H1 (cell line): ENCODE measurements at regions not wholly inside any gene's neighbourhood (a gene's known extent, or its start where the extent isn't known, plus 50 kb on each side); places are given as distances from the start of the nearest gene placed in this dataset.

Source experiments
- CTCF ChIA-PET: fragments of 300-600 bp; sonication (Branson Sonifier 250); formaldehyde crosslinking; loops from one replicate; lab custom pipeline; 2021; ENCODE audit not compliant: partially characterized antibody; lab: Charles Lee
- POLR2A ChIA-PET: fragments of 300-600 bp; sonication (Branson Sonifier 250); formaldehyde crosslinking; loops from one replicate; lab custom pipeline; 2021; ENCODE audit warnings: inconsistent platforms; ENCODE audit not compliant: partially characterized antibody; lab: Charles Lee
- DNase-seq, 2 experiments: peaks; one replicate each; pipeline versions ENCODE4 v3.0.0 to v3.0.0-alpha.2; 2010 to 2022; ENCODE audit warnings: low spot score in 2 of 2, low read depth in 1 of 2, mixed read lengths in 1 of 2
- FAIRE-seq: peaks from 2 replicates; lab custom pipeline; 2011; peaks lifted over from hg19 to GRCh38; lab: Jason Lieb, UNC
- H2AFZ ChIP-seq: 2 replicates; pipeline ENCODE4 v1.8.1; 2012; ENCODE audit warnings: low read length, inconsistent platforms
- H2AK5ac ChIP-seq: 2 replicates; pipeline ENCODE4 v1.6.1; 2013; ENCODE audit warnings: low read depth, low read length
- H2BK120ac ChIP-seq: replicated peaks from 2 replicates; pipeline ENCODE3; 2013; ENCODE audit warnings: low read depth, low read length, inconsistent platforms
- H2BK12ac ChIP-seq: 2 replicates; pipeline ENCODE4 v1.6.1; 2013; ENCODE audit warnings: low read depth, low read length
- H2BK15ac ChIP-seq: 2 replicates; pipeline ENCODE4 v1.6.1; 2013; ENCODE audit warnings: low read length
- H2BK20ac ChIP-seq: 2 replicates; pipeline ENCODE4 v1.6.1; 2013; ENCODE audit warnings: low read length
- H2BK5ac ChIP-seq: 2 replicates; pipeline ENCODE4 v1.6.1; 2013; ENCODE audit warnings: low read depth, low read length
- H3K14ac ChIP-seq: 2 replicates; pipeline ENCODE4 v1.6.1; 2013; ENCODE audit warnings: inconsistent platforms; ENCODE audit not compliant: insufficient read length
- H3K18ac ChIP-seq: 2 replicates; pipeline ENCODE4 v1.6.1; 2013; ENCODE audit warnings: low read length; ENCODE audit errors: extremely low read depth
- H3K23ac ChIP-seq: 2 replicates; pipeline ENCODE4 v1.6.1; 2013; ENCODE audit warnings: inconsistent platforms; ENCODE audit not compliant: insufficient read length
- H3K23me2 ChIP-seq: 2 replicates; pipeline ENCODE4 v1.6.1; 2013; ENCODE audit warnings: low read depth, low read length
- H3K27ac ChIP-seq: 2 replicates; pipeline ENCODE4 v1.6.1; 2011; ENCODE audit warnings: low read depth, low read length, inconsistent platforms
- H3K27me3 ChIP-seq, 4 experiments: replicated peaks in 1 of 4; 1 replicate in 1 of 4; 2 replicates in 3 of 4; pipeline versions ENCODE4 v1.6.1 to v1.8.1; 2011 to 2013; ENCODE audit warnings: low read length in 3 of 4, mild to moderate bottlenecking in 3 of 4, inconsistent platforms in 2 of 4, mixed read lengths in 2 of 4, moderate library complexity in 1 of 4; ENCODE audit not compliant: control insufficient read depth in 3 of 4, insufficient read depth in 3 of 4; ENCODE audit errors: extremely low read depth in 1 of 4
- H3K36me3 ChIP-seq, 4 experiments: 2 replicates each; pipeline versions ENCODE4 v1.6.1 to v1.8.1; 2011 to 2013; ENCODE audit warnings: mild to moderate bottlenecking in 4 of 4, low read length in 3 of 4, moderate library complexity in 2 of 4, control low read depth in 1 of 4, inconsistent platforms in 1 of 4; ENCODE audit not compliant: insufficient read depth in 4 of 4, control insufficient read depth in 2 of 4
- H3K4ac ChIP-seq: replicated peaks from 2 replicates; pipeline ENCODE3; 2013; ENCODE audit warnings: low read length, low read depth, mixed read lengths, inconsistent platforms; ENCODE audit not compliant: insufficient read length
- H3K4me1 ChIP-seq, 4 experiments: replicated peaks in 1 of 4; 1 replicate in 1 of 4; 2 replicates in 3 of 4; pipeline versions ENCODE4 v1.6.1 to v1.8.1; 2011 to 2013; ENCODE audit warnings: low read length in 3 of 4, inconsistent platforms in 2 of 4, mixed read lengths in 1 of 4; ENCODE audit not compliant: insufficient read depth in 4 of 4, control insufficient read depth in 3 of 4
- H3K4me2 ChIP-seq, 2 experiments: 2 replicates each; pipeline versions ENCODE4 v1.6.1 to v1.8.1; 2011 to 2013; ENCODE audit warnings: low read depth in 2 of 2, low read length in 2 of 2, control low read depth in 1 of 2, inconsistent platforms in 1 of 2, mild to moderate bottlenecking in 1 of 2; ENCODE audit not compliant: insufficient read depth in 1 of 2
- H3K4me3 ChIP-seq, 4 experiments: fragments of 200-600, 300-600 bp in 1 of 4; sonication (generic), shearing (Covaris generic), sonication (Bioruptor Twin) in 1 of 4; 2 replicates each; pipeline versions ENCODE4 v1.5.1 to v1.8.1; 2011 to 2016; ENCODE audit warnings: low read length in 4 of 4, low read depth in 3 of 4, control low read depth in 2 of 4, inconsistent platforms in 2 of 4, mild to moderate bottlenecking in 2 of 4, mixed read lengths in 1 of 4, moderate library complexity in 1 of 4; ENCODE audit not compliant: insufficient read depth in 2 of 4; ENCODE audit errors: extremely low read depth in 1 of 4
- H3K56ac ChIP-seq: replicated peaks from 2 replicates; pipeline ENCODE3; 2013; ENCODE audit warnings: low read depth, mild to moderate bottlenecking, mixed read lengths, low read length, inconsistent platforms; ENCODE audit not compliant: insufficient read length
- H3K79me1 ChIP-seq: 2 replicates; pipeline ENCODE4 v1.6.1; 2013; ENCODE audit warnings: low read depth, low read length, control low read depth
- H3K79me2 ChIP-seq, 2 experiments: 2 replicates each; pipeline versions ENCODE4 v1.6.1 to v1.8.1; 2012 to 2013; ENCODE audit warnings: low read length in 2 of 2, mild to moderate bottlenecking in 2 of 2, inconsistent platforms in 1 of 2; ENCODE audit not compliant: insufficient read depth in 2 of 2, control insufficient read depth in 1 of 2
- H3K9ac ChIP-seq, 4 experiments: replicated peaks in 1 of 4; 1 replicate in 1 of 4; 2 replicates in 3 of 4; pipeline versions ENCODE4 v1.6.1 to v1.8.1; 2011 to 2013; ENCODE audit warnings: low read depth in 3 of 4, low read length in 3 of 4, control low read depth in 2 of 4, mild to moderate bottlenecking in 2 of 4, moderate library complexity in 2 of 4, inconsistent platforms in 1 of 4; ENCODE audit errors: extremely low read depth in 1 of 4
- H3K9me3 ChIP-seq, 2 experiments: 2 replicates each; pipeline versions ENCODE4 v1.6.1 to v1.8.1; 2012 to 2013; ENCODE audit warnings: mild to moderate bottlenecking in 2 of 2, moderate library complexity in 2 of 2, control low read depth in 1 of 2, inconsistent platforms in 1 of 2, low read depth in 1 of 2, low read length in 1 of 2, mixed read lengths in 1 of 2; ENCODE audit not compliant: insufficient read depth in 2 of 2
- H4K20me1 ChIP-seq, 2 experiments: replicated peaks in 1 of 2; 2 replicates each; pipeline versions ENCODE3 to v1.8.1; 2011 to 2013; ENCODE audit warnings: inconsistent platforms in 2 of 2, low read length in 2 of 2, mild to moderate bottlenecking in 1 of 2; ENCODE audit not compliant: insufficient read depth in 2 of 2, control insufficient read depth in 1 of 2
- H4K5ac ChIP-seq: 2 replicates; pipeline ENCODE4 v1.6.1; 2013; ENCODE audit warnings: low read length, low read depth, mixed read lengths, inconsistent platforms; ENCODE audit not compliant: insufficient read length
- H4K8ac ChIP-seq: 2 replicates; pipeline ENCODE4 v1.8.0; 2013; ENCODE audit warnings: mild to moderate bottlenecking, moderate library complexity, low read length, inconsistent platforms; ENCODE audit not compliant: insufficient read depth; ENCODE audit errors: extremely low read depth
- H4K91ac ChIP-seq: replicated peaks from 2 replicates; pipeline ENCODE3; 2013; ENCODE audit warnings: low read length, mixed read lengths, inconsistent platforms; ENCODE audit not compliant: insufficient read length
- ASH2L ChIP-seq: fragments of 200-600, 300-600 bp; sonication (generic); IDR thresholded peaks from one replicate; pipeline ENCODE4 v1.7.1; 2017; ENCODE audit warnings: low read length
- ATF2 ChIP-seq: IDR thresholded peaks from 2 replicates; pipeline ENCODE4 v1.6.1; 2012; ENCODE audit warnings: low read length, inconsistent platforms
- CEBPB ChIP-seq: IDR thresholded peaks from 2 replicates; pipeline ENCODE4 v1.6.1; 2012; ENCODE audit warnings: low read depth, low read length
- CREB1 ChIP-seq: IDR thresholded peaks from 2 replicates; pipeline ENCODE4 v1.6.1; 2012; ENCODE audit warnings: inconsistent platforms
- HDAC2 ChIP-seq, 2 experiments: fragments of 300-600 bp in 1 of 2; sonication (generic) in 1 of 2; IDR thresholded peaks; 2 replicates each; pipeline ENCODE4 v1.6.1; 2011 to 2012; ENCODE audit warnings: low read depth in 2 of 2, low read length in 2 of 2, mild to moderate bottlenecking in 2 of 2, moderate library complexity in 2 of 2, borderline replicate concordance in 1 of 2, inconsistent platforms in 1 of 2
- MAX ChIP-seq: IDR thresholded peaks from 2 replicates; pipeline ENCODE4 v1.6.1; 2012; ENCODE audit warnings: inconsistent platforms
- NRF1 ChIP-seq: IDR thresholded peaks from 2 replicates; pipeline ENCODE4 v1.6.1; 2011; ENCODE audit warnings: mild to moderate bottlenecking, low read depth, low read length, improper control_type of control experiment
- PHF8 ChIP-seq: fragments of 200-600 bp; sonication (generic); conservative IDR thresholded peaks from 2 replicates; pipeline ENCODE4 v1.7.1; 2012; ENCODE audit warnings: low read depth, mild to moderate bottlenecking, inconsistent platforms, low read length, moderate library complexity
- POLR2A ChIP-seq, 2 experiments: IDR thresholded peaks; 1 replicate in 1 of 2; 2 replicates in 1 of 2; pipeline ENCODE4 v1.6.1; 2011; ENCODE audit warnings: low read depth in 2 of 2, low read length in 2 of 2, mild to moderate bottlenecking in 2 of 2; ENCODE audit errors: control extremely low read depth in 1 of 2
- SP4 ChIP-seq: IDR thresholded peaks from 2 replicates; pipeline ENCODE4 v1.6.1; 2012; ENCODE audit warnings: low read length, inconsistent platforms
- SUZ12 ChIP-seq: fragments of 200-600 bp; sonication (generic); IDR thresholded peaks from 2 replicates; pipeline ENCODE4 v1.6.1; 2012; ENCODE audit warnings: mild to moderate bottlenecking, inconsistent platforms, low read length, moderate library complexity, mixed read lengths
- TAF1 ChIP-seq: IDR thresholded peaks from 2 replicates; pipeline ENCODE4 v1.6.1; 2011; ENCODE audit warnings: mild to moderate bottlenecking, low read depth, low read length
- TCF12 ChIP-seq: IDR thresholded peaks from 2 replicates; pipeline ENCODE4 v1.6.1; 2011; ENCODE audit warnings: low read depth, mild to moderate bottlenecking, low read length
- YY1 ChIP-seq: IDR thresholded peaks from 2 replicates; pipeline ENCODE4 v1.6.1; 2011; ENCODE audit warnings: low read depth, mild to moderate bottlenecking, low read length
- WGBS, 2 experiments: shearing (Covaris generic) in 1 of 2; methylation state at CpG; one replicate each; pipeline versions ENCODE4 v1.1.6 to v1.1.7; 2013 to 2015; ENCODE audit warnings: low lambda C conversion rate in 2 of 2, mixed read lengths in 2 of 2, inconsistent platforms in 1 of 2, low coverage in 1 of 2, missing lambda C conversion rate in 1 of 2; ENCODE audit not compliant: insufficient replicate concordance in 2 of 2, insufficient coverage in 1 of 2, insufficient read length in 1 of 2; ENCODE audit errors: extremely low coverage in 1 of 2, missing lambda C conversion rate in 1 of 2; 5-methylcytosine and 5-hydroxymethylcytosine counted together

GRCh38 chr9:109997682-109998081, 210.3 kb downstream of the C9orf152 start:
- no peaks in the 10 kb centered on the region for H3K27me3 ChIP-seq
- H2BK12ac ChIP-seq, result no peak overlapping the region
- no peak overlapping the region for H2BK20ac ChIP-seq
- H3K36me3 ChIP-seq, result no peaks in the 10 kb centered on the region; a peak in 1 of 8 replicates
- H3K14ac ChIP-seq, result no peak overlapping the region
- no peak overlapping the region for H2BK15ac ChIP-seq
- POLR2A ChIA-PET, result interaction anchor here (1.1 kb wide), 1 partner anchor 50 kb away, joined by 4 read pairs; no protein-coding TSS in a partner anchor
- H3K4me1 ChIP-seq, result no peaks in the 10 kb centered on the region
- DNase-seq (no peak), FAIRE-seq (no peak)
- no peak overlapping the region for H3K9ac ChIP-seq
- no peak overlapping the region for H2AFZ ChIP-seq
- H3K56ac ChIP-seq, result no peak overlapping the region
- no peak overlapping the region for H3K4me2 ChIP-seq
- H3K18ac ChIP-seq, result no peak overlapping the region
- H4K8ac ChIP-seq, result no peak overlapping the region
- CTCF ChIA-PET, result interaction anchor here (0.7 to 1.6 kb wide), 4 partner anchors 64 to 101 kb away, joined by 3 to 4 read pairs (median 3); no protein-coding TSS in a partner anchor
- H3K79me2 ChIP-seq, result no peaks in the 10 kb centered on the region
- H3K23ac ChIP-seq, result no peak overlapping the region
- H2AK5ac ChIP-seq, result no peak overlapping the region
- no peak overlapping the region for H3K4ac ChIP-seq
- H4K5ac ChIP-seq, result no peak overlapping the region
- no peak overlapping the region for H3K4me3 ChIP-seq
- no peak overlapping the region for H3K27ac ChIP-seq
- no peak overlapping the region for H4K91ac ChIP-seq
- no peak overlapping the region for H2BK5ac ChIP-seq
- H3K9me3 ChIP-seq, result peaks cover 0 to 6% of the 10 kb centered on the region in 2 experiments; a peak in 1 of 4 replicates
- no peak overlapping the region for H2BK120ac ChIP-seq
- H3K79me1 ChIP-seq, result no peaks in the 10 kb centered on the region
- 0 out of 2 replicates have a peak, but pooled peaks cover 2% of the 10 kb centered on the region for H3K23me2 ChIP-seq
- 79% methylated on average over 4 of the region's 4 CpGs; no CpG with 5 or more reads in 1 of the 2 experiments for WGBS, 2 experiments
- no peaks in the 10 kb centered on the region for H4K20me1 ChIP-seq
- TF ChIP-seq CEBPB, result no peak
- TF ChIP-seq HDAC2 (IDR thresholded peaks at IDR 0.05; ENCODE audit: borderline replicate concordance in 1 of 2, low read depth in 2 of 2, low read length in 2 of 2), result no peak
- no peak for TF ChIP-seq NRF1
- TF ChIP-seq PHF8, result no peak
- no peak for TF ChIP-seq SP4
- TF ChIP-seq MAX, result no peak
- no peak for TF ChIP-seq TCF12
- no peak for TF ChIP-seq POLR2A (IDR thresholded peaks at IDR 0.05; ENCODE audit: control extremely low read depth in 1 of 2, low read depth in 2 of 2, low read length in 2 of 2)
- no peak for TF ChIP-seq ATF2
- TF ChIP-seq ASH2L, result no peak
- no peak for TF ChIP-seq SUZ12
- no peak for TF ChIP-seq CREB1
- no peak for TF ChIP-seq YY1
- TF ChIP-seq TAF1, result no peak
